Transverse colon (tissue), 4 donors: ENCODE measurements at regions not wholly inside any gene's neighbourhood (a gene's known extent, or its start where the extent isn't known, plus 50 kb on each side); places are given as distances from the start of the nearest gene placed in this dataset.

Source experiments
- DNase-seq: peaks from one replicate; pipeline ENCODE4 v3.0.0-alpha.2; 2019
- H3K27ac ChIP-seq, 4 donors: fragments of 200-600 bp; sonication (generic); 2 replicates each; pipeline ENCODE4 v1.5.1; 2016 to 2018; ENCODE audit warnings: inconsistent platforms in 4 of 4
- H3K27me3 ChIP-seq: fragments of 200-600 bp; sonication (generic); 2 replicates; pipeline ENCODE4 v1.5.1; 2017; ENCODE audit warnings: inconsistent platforms
- H3K36me3 ChIP-seq, 4 donors: fragments of 200-600 bp; sonication (generic); 2 replicates each; pipeline ENCODE4 v1.5.1; 2017 to 2019; ENCODE audit warnings: inconsistent platforms in 4 of 4
- H3K4me1 ChIP-seq, 4 donors: fragments of 200-600 bp; sonication (generic); 2 replicates each; pipeline ENCODE4 v1.5.1; 2017 to 2020; ENCODE audit warnings: inconsistent platforms in 4 of 4
- H3K4me3 ChIP-seq, 4 donors: fragments of 200-600 bp; sonication (generic); 1 replicate in 1 of 4; 2 replicates in 3 of 4; pipeline versions ENCODE4 v1.5.1 to v1.6.1; 2017 to 2019; ENCODE audit warnings: inconsistent platforms in 4 of 4
- H3K9me3 ChIP-seq, 2 donors: fragments of 200-600 bp; sonication (generic); 2 replicates each; pipeline ENCODE4 v1.5.1; 2017 to 2019; ENCODE audit warnings: inconsistent platforms in 2 of 2
- CTCF ChIP-seq, 5 experiments: fragments of 200-600 bp in 3 of 5; fragments of 450-650 bp in 2 of 5; sonication (generic) in 3 of 5; IDR thresholded peaks; 1 replicate in 2 of 5; 2 replicates in 3 of 5; pipeline ENCODE4 v1.5.1; 2016 to 2017; ENCODE audit warnings: antibody characterized with exemption in 5 of 5, inconsistent platforms in 3 of 5, mild to moderate bottlenecking in 2 of 5, moderate library complexity in 1 of 5
- EP300 ChIP-seq: sonication (generic); formaldehyde crosslinking; IDR thresholded peaks from one replicate; pipeline ENCODE4 v1.6.1; 2017; ENCODE audit warnings: antibody characterized with exemption, low read depth
- POLR2A ChIP-seq: fragments of 450-650 bp; IDR thresholded peaks from one replicate; pipeline ENCODE4 v1.6.1; 2016; ENCODE audit warnings: antibody characterized with exemption, mild to moderate bottlenecking, moderate library complexity
- POLR2AphosphoS5 ChIP-seq, 3 donors: sonication (generic); formaldehyde crosslinking; IDR thresholded peaks; one replicate each; pipeline ENCODE4 v1.6.1; 2016; ENCODE audit warnings: antibody characterized with exemption in 3 of 3
- WGBS, 2 donors: methylation state at CpG; one replicate each; pipeline ENCODE4 v1.1.5; 2018; ENCODE audit warnings: low coverage in 1 of 2; 5-methylcytosine and 5-hydroxymethylcytosine counted together
- in situ Hi-C, 4 donors: fragments of 200-750 bp; cut with MboI; loops; one replicate each; pipeline versions ENCODE4 v1.15.0 to v1.15.1; 2017; ENCODE audit warnings: low sequenced_read_pairs in 3 of 4, low pct_ligation_motif_present in 1 of 4, low pct_unique_long_range_greater_than_20kb in 1 of 4
- intact Hi-C: fragments of 100-400 bp; cut with DNase I; formaldehyde crosslinking; loops from one replicate; pipeline ENCODE4 v1.15.1; 2023; ENCODE audit warnings: low total_unique reads

DNA sequence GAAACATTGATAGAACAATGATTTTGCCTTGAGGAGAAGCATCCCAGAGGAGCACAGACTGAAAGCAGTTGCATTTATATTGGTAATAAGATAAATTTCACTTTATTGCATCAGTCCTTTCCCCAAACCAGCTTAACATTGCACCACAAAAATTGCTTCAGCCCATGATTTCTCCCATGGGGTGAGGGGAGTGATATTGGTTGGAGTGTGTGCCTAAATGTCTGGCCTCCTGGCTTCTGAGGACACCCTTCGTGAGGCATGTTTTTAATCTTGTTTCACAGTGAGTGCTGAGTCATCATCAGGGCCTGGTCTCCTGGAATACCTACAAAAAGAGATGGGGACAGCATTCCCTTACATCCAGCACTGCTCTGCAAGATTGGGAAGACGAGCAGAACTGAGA is 487.9 kb downstream of the C4orf33 start:
- intact Hi-C loops, result no loop called here
- Histone ChIP-seq H3K27ac (no peak overlapping the region), H3K36me3 (no peaks in the 10 kb centered on the region), H3K4me3 (no peak overlapping the region), H3K9me3 (peaks cover 0 to 3% of the 10 kb centered on the region in 2 donors), H3K27me3 (no peaks in the 10 kb centered on the region), H3K4me1 (no peaks in the 10 kb centered on the region)
- in situ Hi-C loops, result no loop called here
- 39 to 60% methylated on average over 2 of the region's 2 CpGs for WGBS, 2 donors
- TF ChIP-seq POLR2AphosphoS5 (IDR thresholded peaks at IDR 0.05) (no peak), POLR2A (no peak), CTCF (IDR thresholded peaks at IDR 0.05) (no peak), EP300 (no peak)
- no peak for DNase-seq

DNA sequence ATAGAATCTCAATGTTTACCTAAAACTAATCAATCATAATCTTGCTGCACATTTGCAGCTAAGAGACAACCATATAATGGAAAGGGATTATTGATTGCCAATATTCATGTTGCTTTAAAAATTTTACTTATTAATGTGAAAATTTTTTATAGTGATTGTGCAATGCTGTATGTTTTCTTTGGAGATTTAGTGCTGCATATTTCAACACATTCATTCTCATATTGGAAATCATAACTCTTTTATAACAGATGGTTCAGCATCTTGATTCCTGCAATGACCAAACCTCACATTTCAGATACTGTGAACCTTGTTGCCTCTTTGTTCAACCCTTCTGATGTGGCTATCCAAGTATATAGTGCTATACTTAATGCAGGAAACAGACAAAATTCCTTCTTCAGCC is 502.6 kb downstream of the C4orf33 start:
- Histone ChIP-seq H3K27me3 (no peaks in the 10 kb centered on the region), H3K9me3 (peaks cover 0 to under 1% of the 10 kb centered on the region in 2 donors), H3K36me3 (no peaks in the 10 kb centered on the region), H3K4me1 (no peaks in the 10 kb centered on the region), H3K4me3 (no peak overlapping the region), H3K27ac (no peak overlapping the region)
- intact Hi-C loops, result no loop called here
- TF ChIP-seq POLR2A, result no peak
- no peak for TF ChIP-seq EP300
- TF ChIP-seq POLR2AphosphoS5 (IDR thresholded peaks at IDR 0.05), result no peak
- TF ChIP-seq CTCF (IDR thresholded peaks at IDR 0.05), result no peak
- in situ Hi-C loops, result no loop called here
- no peak for DNase-seq

DNA sequence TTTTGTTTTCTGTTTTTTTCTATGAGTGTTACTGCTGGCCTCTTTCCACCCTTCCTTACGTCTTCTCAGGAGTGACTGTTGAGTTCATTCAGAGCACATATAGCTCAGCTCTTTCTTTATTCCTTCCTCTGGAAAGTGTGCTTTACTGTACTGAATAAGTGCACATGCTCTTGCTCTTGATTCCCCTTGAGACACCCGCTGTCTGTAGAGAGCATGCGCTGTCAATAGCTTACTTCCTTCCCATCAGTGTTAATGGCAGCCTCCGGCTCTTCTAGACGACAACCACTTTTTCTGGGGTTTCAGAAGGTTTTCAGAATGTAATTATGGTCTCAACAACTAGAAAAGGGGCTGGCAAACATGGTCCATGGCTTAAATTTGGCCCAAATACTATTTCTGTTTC is 504.9 kb downstream of the C4orf33 start:
- in situ Hi-C loops, result no loop called here
- Histone ChIP-seq H3K4me1 (no peaks in the 10 kb centered on the region), H3K9me3 (no peaks in the 10 kb centered on the region), H3K4me3 (no peak overlapping the region), H3K27me3 (no peaks in the 10 kb centered on the region), H3K27ac (no peak overlapping the region), H3K36me3 (no peaks in the 10 kb centered on the region)
- TF ChIP-seq POLR2AphosphoS5 (IDR thresholded peaks at IDR 0.05), result no peak
- no peak for TF ChIP-seq EP300
- TF ChIP-seq CTCF (IDR thresholded peaks at IDR 0.05), result no peak
- no peak for TF ChIP-seq POLR2A
- WGBS, 2 donors, result 77 to 86% methylated on average over 5 of the region's 5 CpGs
- no peak for DNase-seq
- intact Hi-C loops, result loop anchor here (5.0 kb wide), 1 partner anchor 716 kb away; no protein-coding TSS in a partner anchor

GRCh38 chr4:129602447-129602846 is 506.5 kb downstream of the C4orf33 start:
- TF ChIP-seq EP300, result no peak
- no peak for TF ChIP-seq CTCF (IDR thresholded peaks at IDR 0.05)
- TF ChIP-seq POLR2A, result no peak
- no peak for TF ChIP-seq POLR2AphosphoS5 (IDR thresholded peaks at IDR 0.05)
- Histone ChIP-seq H3K36me3 (no peaks in the 10 kb centered on the region), H3K4me3 (no peak overlapping the region), H3K4me1 (no peaks in the 10 kb centered on the region), H3K27me3 (no peaks in the 10 kb centered on the region), H3K9me3 (no peaks in the 10 kb centered on the region), H3K27ac (no peak overlapping the region)
- 91% methylated on average over 1 of the region's 1 CpG; no CpG with 5 or more reads in 1 of the 2 donors for WGBS, 2 donors
- DNase-seq, result no peak
- intact Hi-C loops (loop anchor here (5.0 kb wide), 1 partner anchor 715 kb away; no protein-coding TSS in a partner anchor), in situ Hi-C loops (no loop called here)
